ENCODE measurements at regions not wholly inside any gene's neighbourhood (a gene's known extent, or its start where the extent isn't known, plus 50 kb on each side); places are given as distances from the start of the nearest gene placed in this dataset.
"Not testable (repeated sequence)": the region's sequence is repeated elsewhere in the genome, so short reads cannot be mapped to it uniquely, and the experiment has no call there.

- H3K79me1 ChIP-seq (ENCODE audit: low read depth in 1 of 2, low read length in 2 of 2); intact Hi-C loops (cut with micrococcal nuclease); H2AFZ ChIP-seq (replicated peaks; ENCODE audit: low read length, poor library complexity); H3K23ac ChIP-seq (ENCODE audit: low read depth, low read length); H4K5ac ChIP-seq (ENCODE audit: low read depth, low read length); H3K14ac ChIP-seq (replicated peaks; ENCODE audit: low read depth, low read length); CTCF ChIA-PET; H4K91ac ChIP-seq (ENCODE audit: insufficient read depth, low read depth, low read length); H3K4me3 ChIP-seq (ENCODE audit: insufficient read depth, low read depth, low read length); H3K4me1 ChIP-seq (ENCODE audit: control insufficient read depth, insufficient read depth, low read length); H3K18ac ChIP-seq (ENCODE audit: low read depth, low read length); H3K9me1 ChIP-seq (ENCODE audit: insufficient read depth, low read length); H4K20me1 ChIP-seq (ENCODE audit: insufficient read depth, low read length); BruUV-seq (replicated peaks); H3K27ac ChIP-seq (ENCODE audit: insufficient read depth, low read length); H3K4ac ChIP-seq (ENCODE audit: low read depth, low read length); H2AK5ac ChIP-seq (ENCODE audit: low read depth, low read length); H3K36me3 ChIP-seq (ENCODE audit: control insufficient read depth, insufficient read depth, low read length); H2BK5ac ChIP-seq (ENCODE audit: low read depth, low read length, poor library complexity, severe bottlenecking); H2BK15ac ChIP-seq (ENCODE audit: low read depth, low read length); H3K4me2 ChIP-seq (ENCODE audit: low read depth, low read length); dilution Hi-C loops (cut with HindIII; ENCODE audit: low sequenced_read_pairs, unreplicated experiment); H2BK20ac ChIP-seq (ENCODE audit: low read depth, low read length); H3K9ac ChIP-seq (ENCODE audit: low read depth, low read length); POLR2A ChIA-PET (ENCODE audit: unreplicated experiment); H4K8ac ChIP-seq (ENCODE audit: low read depth in 2 of 2, low read length in 2 of 2); in situ Hi-C loops (cut with MboI; ENCODE audit: low sequenced_read_pairs); ATAC-seq (ENCODE audit: low read depth); H3K27me3 ChIP-seq (ENCODE audit: control insufficient read depth, insufficient read depth, low read length); H2BK120ac ChIP-seq (ENCODE audit: low read depth, low read length); H3K56ac ChIP-seq (ENCODE audit: extremely low read depth, insufficient read depth, low read length); H3K9me3 ChIP-seq (ENCODE audit: control insufficient read depth, insufficient read depth, low read length); H2AK9ac ChIP-seq (replicated peaks; ENCODE audit: low read depth, low read length, poor library complexity); DNase-seq: not testable (repeated sequence)
- no CpG with 5 or more reads among the region's 11 CpGs for WGBS, 2 experiments (ENCODE audit: extremely low coverage in 2 of 2, insufficient read length in 1 of 2)
Measured at GRCh38 chr4:8943367-8943766, 71.7 kb upstream of the HMX1 start.

GRCh38 chr4:8942088-8942487, 70.4 kb upstream of the HMX1 start:
- BruUV-seq (replicated peaks); H3K23ac ChIP-seq (ENCODE audit: low read depth, low read length); H2BK120ac ChIP-seq (ENCODE audit: low read depth, low read length); POLR2A ChIA-PET (ENCODE audit: unreplicated experiment); H3K4ac ChIP-seq (ENCODE audit: low read depth, low read length); H2BK20ac ChIP-seq (ENCODE audit: low read depth, low read length); H2AK5ac ChIP-seq (ENCODE audit: low read depth, low read length); H2BK5ac ChIP-seq (ENCODE audit: low read depth, low read length, poor library complexity, severe bottlenecking); ATAC-seq (ENCODE audit: low read depth); dilution Hi-C loops (cut with HindIII; ENCODE audit: low sequenced_read_pairs, unreplicated experiment); H2AK9ac ChIP-seq (replicated peaks; ENCODE audit: low read depth, low read length, poor library complexity); H3K18ac ChIP-seq (ENCODE audit: low read depth, low read length); H3K27me3 ChIP-seq (ENCODE audit: control insufficient read depth, insufficient read depth, low read length); in situ Hi-C loops (cut with MboI; ENCODE audit: low sequenced_read_pairs); H3K9me1 ChIP-seq (ENCODE audit: insufficient read depth, low read length); H3K36me3 ChIP-seq (ENCODE audit: control insufficient read depth, insufficient read depth, low read length); H2BK15ac ChIP-seq (ENCODE audit: low read depth, low read length); intact Hi-C loops (cut with micrococcal nuclease); H3K4me1 ChIP-seq (ENCODE audit: control insufficient read depth, insufficient read depth, low read length); H2AFZ ChIP-seq (replicated peaks; ENCODE audit: low read length, poor library complexity); H3K56ac ChIP-seq (ENCODE audit: extremely low read depth, insufficient read depth, low read length); H3K9ac ChIP-seq (ENCODE audit: low read depth, low read length); H3K79me1 ChIP-seq (ENCODE audit: low read depth in 1 of 2, low read length in 2 of 2); H3K27ac ChIP-seq (ENCODE audit: insufficient read depth, low read length); CTCF ChIA-PET; H4K91ac ChIP-seq (ENCODE audit: insufficient read depth, low read depth, low read length); H3K4me2 ChIP-seq (ENCODE audit: low read depth, low read length); H3K9me3 ChIP-seq (ENCODE audit: control insufficient read depth, insufficient read depth, low read length); H3K4me3 ChIP-seq (ENCODE audit: insufficient read depth, low read depth, low read length); H4K20me1 ChIP-seq (ENCODE audit: insufficient read depth, low read length); H4K8ac ChIP-seq (ENCODE audit: low read depth in 2 of 2, low read length in 2 of 2); H4K5ac ChIP-seq (ENCODE audit: low read depth, low read length); DNase-seq; H3K14ac ChIP-seq (replicated peaks; ENCODE audit: low read depth, low read length): not testable (repeated sequence)
- WGBS, 2 experiments (ENCODE audit: extremely low coverage in 2 of 2, insufficient read length in 1 of 2) = no CpG with 5 or more reads among the region's 11 CpGs

Data from IMR-90 (cell line).